HG03460 (cell line): ENCODE measurements at regions not wholly inside any gene's neighbourhood (a gene's known extent, or its start where the extent isn't known, plus 50 kb on each side); places are given as distances from the start of the nearest gene placed in this dataset.
"Not testable (repeated sequence)": the region's sequence is repeated elsewhere in the genome, so short reads cannot be mapped to it uniquely, and the experiment has no call there.

Experiments used
- ATAC-seq: cut with Tn5 transposase; IDR thresholded peaks from one replicate; pipeline ENCODE4 v1.9.1; 2021; ENCODE audit not compliant: unreplicated experiment

GRCh38 chr19:30066781-30067759 lies 125.0 kb downstream of the URI1 start:
- ATAC-seq, result no peak

DNA sequence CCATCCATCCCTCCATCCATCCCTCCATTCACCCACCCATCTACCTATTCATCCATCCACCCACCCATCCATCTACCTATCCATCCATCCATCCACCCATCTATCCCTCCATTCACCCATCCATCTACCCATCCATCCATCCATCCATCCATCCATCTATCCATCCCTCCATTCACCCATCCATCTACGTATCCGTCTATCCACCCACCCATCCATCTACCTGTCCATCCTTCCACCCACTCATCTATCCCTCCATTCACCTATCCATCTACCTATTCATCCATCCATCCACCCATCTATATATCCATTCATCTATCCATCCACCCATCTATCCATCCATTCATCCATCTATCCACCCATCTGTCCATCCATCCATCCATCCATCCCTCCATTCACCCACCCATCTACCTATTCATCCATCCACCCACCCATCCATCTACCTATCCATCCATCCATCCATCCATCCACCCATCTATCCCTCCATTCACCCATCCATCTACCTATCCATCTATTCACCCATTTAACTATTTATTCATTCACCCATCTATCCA lies 126.0 kb downstream of the URI1 start:
- ATAC-seq, result not testable (repeated sequence)

DNA sequence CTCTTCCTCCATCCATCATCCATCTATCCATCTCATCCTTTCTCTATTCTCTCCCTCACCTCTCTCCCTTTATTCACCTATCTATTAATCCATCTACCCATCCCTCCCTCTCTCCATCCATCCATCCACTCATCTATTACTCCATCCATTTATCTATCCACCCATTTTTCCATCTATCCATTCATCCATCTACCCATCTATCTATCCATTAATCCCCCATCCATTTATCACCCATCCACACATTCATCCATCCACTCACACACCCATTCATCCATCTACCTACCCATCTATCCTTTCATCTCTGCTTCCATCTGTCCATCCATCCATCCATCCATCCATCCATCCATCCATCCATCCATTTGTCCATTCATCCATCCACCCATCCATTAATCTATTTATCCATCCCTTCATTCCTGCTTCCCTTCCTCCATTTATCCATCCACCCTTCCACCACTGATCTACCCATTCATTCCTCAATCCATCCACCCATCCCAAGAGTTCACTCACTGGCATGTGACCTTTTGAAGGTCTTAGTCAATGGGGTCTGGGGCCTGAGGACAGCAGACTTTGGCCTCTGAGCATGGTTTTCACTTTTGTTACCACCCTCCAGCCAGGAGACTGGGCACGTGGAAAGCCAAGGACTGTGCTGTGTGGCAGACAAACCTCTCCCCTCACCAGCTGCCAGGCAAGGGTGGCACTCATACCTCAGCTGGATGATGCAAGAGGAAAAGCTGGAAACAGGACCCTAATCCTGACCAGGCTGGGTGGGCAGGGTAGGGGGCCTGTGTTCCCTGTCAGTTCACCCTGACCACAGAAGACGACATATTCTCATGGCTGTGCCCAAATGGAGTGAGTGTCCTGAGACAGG lies 126.7 kb downstream of the URI1 start:
- no peak for ATAC-seq

DNA sequence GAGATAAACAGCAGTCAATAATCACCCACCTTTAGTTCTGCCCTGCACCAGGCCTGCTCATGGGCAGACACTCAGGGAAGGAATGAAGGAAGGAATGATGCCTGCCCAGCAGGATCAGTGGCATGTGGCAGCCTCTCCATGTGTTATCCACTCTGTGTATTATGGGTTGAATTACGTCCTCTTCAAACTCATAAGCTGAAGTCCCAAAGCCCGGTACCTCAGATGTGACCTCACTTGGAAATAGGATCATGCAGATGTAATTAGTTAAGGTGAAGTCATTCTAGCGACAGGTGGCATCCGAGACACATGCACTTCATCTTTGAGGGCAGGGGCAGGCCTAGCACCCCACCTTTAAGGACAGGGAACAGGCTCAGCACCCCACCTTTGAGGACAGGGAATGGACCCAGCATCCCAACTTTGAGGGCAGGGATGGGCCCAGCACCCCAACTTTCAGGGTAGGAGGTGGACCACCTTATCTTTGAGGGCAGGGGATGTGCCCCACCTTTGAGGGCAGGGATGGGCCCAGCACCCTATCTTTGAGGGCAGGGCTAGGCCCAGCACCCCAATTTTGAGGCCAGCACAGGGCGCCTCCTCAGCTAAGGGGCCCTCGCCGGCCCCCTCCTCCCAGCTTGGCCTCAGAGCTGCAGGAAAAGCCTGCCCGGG lies 127.6 kb downstream of the URI1 start:
- ATAC-seq, result no peak

GRCh38 chr19:30070198-30070967 lies 128.3 kb downstream of the URI1 start:
- no peak for ATAC-seq

- no peak for ATAC-seq
Measured at GRCh38 chr19:30070968-30071632, 129.1 kb downstream of the URI1 start.

- no peak for ATAC-seq
Measured at GRCh38 chr19:30071871-30072270, 129.8 kb downstream of the URI1 start.

DNA sequence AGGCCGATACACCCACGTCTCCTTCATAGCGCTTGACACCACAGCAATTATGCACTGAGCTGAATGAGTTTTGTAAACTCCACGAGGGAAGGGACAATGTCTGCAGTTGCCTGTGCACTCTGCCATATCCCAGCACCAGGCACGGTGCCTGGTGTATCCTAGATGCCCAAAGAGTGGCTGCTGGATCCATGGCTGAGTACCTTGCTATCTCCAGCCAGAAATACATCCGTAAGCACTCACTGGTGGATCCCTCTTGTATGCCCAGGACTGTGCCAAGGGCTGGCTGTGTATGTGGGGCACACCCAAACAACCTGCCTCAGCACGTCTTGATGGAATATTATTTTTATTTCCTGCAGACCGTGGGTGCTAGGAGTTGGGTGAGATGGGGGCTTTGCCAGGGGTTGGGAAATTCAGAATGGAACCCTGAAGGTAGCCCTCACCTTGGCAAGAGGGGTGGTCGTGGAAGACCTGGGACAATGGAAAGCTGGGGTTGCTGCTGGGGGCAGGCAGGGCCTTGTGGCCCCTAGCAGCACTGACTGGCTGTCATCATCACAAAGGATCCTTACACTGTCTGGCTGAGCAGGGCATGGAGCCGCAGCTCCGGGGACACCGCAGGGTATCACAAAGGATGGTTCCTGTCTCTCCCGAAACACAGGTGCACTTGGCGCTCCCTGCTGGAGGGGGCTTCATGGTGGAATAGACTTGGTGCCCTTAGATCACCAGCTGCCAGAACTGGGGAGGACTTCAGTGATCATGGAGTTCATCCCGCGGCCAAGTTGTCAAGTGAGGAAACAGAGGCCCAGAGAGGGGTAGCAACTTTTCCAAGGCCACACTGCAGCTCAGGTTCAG lies 131.3 kb downstream of the URI1 start:
- ATAC-seq, result no peak

DNA sequence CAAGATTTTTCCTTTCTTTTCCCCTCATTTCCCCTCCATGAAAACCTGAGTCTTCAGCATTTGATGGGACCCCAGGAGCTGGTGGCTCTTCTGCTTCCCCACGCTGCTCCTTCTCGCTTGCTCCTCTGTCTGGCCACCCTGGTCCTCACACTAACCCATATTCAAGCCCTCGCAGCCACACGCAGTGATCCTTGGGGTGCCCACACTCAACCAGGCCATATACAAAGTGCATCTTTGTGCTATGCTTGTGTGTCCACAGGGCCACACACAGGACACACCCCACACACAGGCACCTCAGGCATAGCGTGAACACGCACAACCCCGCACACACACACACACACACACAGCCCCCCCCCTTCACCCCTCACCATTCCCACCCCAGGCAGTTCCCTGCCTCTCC lies 132.1 kb downstream of the URI1 start:
- no peak for ATAC-seq

GRCh38 chr19:30074741-30075715 lies 133.0 kb downstream of the URI1 start:
- no peak for ATAC-seq

- no peak for ATAC-seq
Measured at GRCh38 chr19:30076101-30076551, 134.1 kb downstream of the URI1 start.

DNA sequence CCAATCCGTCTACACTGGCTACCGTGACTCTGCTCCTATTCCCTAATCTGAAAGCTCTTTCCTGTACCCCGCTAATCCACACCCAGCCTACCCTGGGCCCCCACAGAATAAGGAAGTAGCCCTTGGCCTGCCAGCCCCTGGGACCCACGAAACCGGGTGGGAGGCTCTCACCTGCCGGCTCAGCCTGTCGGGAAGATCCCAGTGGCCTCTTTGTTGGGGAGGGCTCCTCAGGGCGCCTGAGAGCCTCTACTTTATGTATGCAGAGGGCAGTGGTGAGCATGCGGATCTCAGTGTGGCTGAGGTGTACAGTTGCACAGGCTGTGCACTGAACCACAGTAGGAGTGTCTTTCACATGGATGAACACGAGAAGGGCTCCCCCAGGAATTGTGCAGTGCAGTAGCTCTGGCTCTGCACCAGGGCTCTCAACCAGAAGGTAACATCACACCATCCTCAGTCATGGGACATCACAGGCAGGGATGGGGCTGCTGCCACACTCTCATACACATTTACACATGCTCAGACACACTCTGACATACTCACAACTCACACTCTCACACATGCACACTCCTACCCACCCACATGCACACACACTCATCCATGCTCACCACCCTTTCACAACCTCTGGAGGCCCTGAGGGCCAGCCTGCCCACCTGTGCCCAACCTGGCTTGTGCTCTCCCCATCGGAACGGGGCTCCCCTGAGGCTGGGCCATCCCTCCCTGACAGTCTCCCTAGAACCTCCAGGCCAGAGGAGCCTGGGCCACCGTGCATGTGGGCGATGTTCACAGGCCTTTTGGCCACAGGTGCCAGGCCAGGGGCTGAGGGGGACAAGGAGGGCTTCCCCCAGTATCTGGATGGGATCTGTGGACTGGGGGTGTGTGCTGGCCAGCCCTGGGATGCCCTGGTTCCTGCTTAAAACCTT lies 135.0 kb downstream of the URI1 start:
- no peak for ATAC-seq

- no peak for ATAC-seq
Measured at GRCh38 chr19:30077851-30078355, 135.9 kb downstream of the URI1 start.

DNA sequence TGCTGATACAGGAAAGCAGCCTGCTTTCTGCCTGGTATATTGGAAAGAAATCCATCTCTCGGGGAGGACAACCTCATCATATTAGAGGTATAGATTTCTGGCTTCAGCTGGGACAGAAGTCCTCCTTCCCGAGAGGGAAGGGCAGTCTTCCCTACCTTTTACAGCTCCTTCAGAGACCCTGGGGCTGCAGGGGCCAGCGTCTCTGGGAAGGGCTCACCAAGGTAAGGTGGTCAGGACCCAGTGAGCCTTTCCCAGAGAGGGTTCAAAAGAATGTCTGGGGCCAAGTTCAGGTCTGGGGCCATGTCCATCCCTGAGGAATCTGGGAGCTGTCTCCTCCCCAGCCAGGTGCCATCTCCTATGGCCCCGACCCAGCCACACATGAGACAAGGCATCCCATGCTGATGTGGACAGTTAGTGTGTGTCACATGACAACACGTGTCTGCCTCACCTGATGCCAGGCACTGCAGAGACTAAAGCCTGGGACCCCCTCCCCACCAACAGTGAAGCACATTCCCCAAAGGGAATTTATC lies 136.4 kb downstream of the URI1 start:
- ATAC-seq, result no peak

DNA sequence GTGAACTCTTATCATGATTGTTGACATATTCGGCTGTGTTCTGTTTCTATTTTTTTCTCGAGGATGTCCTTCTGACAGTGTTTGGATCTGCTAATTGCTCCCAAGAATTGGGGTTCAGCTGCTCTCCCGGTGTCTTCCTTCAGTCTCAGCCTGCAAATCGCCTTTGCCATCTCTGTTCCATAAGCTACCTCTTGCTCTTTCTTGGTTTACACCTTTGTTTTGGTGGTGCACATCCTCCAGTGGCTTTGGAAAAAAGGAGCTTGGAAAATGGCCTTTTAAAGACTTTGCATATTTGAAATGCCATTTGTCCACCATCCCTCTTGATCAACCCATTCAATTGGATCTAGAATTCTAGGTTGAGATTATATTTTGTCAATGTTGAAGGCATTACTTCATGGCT lies 137.2 kb downstream of the URI1 start:
- no peak for ATAC-seq

DNA sequence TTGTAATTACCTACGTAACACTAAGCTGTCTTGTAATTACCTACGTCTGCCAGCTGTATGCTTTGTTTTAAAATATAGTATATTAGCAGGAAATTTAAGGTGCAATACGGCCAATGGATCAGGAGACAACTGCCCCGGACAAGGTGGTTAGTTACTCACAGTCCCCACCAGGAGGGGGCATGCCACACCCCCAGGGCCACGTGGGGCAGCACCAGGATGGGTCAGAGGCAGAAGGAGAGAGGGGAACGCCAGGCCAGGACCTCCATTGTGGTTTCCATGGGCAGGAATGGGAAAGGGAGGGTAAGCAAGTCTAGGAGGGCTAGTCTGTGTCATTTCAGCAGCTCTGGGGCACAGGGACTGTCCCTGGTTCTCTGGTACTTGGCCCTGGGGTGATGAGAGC lies 140.1 kb downstream of the URI1 start:
- ATAC-seq, result no peak
